MM.1S (cell line): ENCODE measurements at regions not wholly inside any gene's neighbourhood (a gene's known extent, or its start where the extent isn't known, plus 50 kb on each side); places are given as distances from the start of the nearest gene placed in this dataset.

Experiments used
- EZH2phosphoT487 ChIP-seq: fragments of 300-600 bp; sonication (generic); IDR thresholded peaks from 2 replicates; pipeline ENCODE4 v1.6.1; 2018; ENCODE audit warnings: antibody characterized with exemption, low read length
- TF ChIP-seq, protein P1 (sequence below): fragments of 300-600 bp; sonication (generic); IDR thresholded peaks from 2 replicates; pipeline ENCODE4 v1.5.1; 2016; ENCODE audit warnings: antibody characterized with exemption, low read length, mixed read lengths

GRCh38 chr12:38101753-38102152 lies 214.8 kb upstream of the ALG10B start:
- TF ChIP-seq, protein P1, sequence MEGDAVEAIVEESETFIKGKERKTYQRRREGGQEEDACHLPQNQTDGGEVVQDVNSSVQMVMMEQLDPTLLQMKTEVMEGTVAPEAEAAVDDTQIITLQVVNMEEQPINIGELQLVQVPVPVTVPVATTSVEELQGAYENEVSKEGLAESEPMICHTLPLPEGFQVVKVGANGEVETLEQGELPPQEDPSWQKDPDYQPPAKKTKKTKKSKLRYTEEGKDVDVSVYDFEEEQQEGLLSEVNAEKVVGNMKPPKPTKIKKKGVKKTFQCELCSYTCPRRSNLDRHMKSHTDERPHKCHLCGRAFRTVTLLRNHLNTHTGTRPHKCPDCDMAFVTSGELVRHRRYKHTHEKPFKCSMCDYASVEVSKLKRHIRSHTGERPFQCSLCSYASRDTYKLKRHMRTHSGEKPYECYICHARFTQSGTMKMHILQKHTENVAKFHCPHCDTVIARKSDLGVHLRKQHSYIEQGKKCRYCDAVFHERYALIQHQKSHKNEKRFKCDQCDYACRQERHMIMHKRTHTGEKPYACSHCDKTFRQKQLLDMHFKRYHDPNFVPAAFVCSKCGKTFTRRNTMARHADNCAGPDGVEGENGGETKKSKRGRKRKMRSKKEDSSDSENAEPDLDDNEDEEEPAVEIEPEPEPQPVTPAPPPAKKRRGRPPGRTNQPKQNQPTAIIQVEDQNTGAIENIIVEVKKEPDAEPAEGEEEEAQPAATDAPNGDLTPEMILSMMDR: no peak
- TF ChIP-seq EZH2phosphoT487: no peak
